Mesothelial cell of epicardium (in vitro differentiated cells): ENCODE measurements at regions not wholly inside any gene's neighbourhood (a gene's known extent, or its start where the extent isn't known, plus 50 kb on each side); places are given as distances from the start of the nearest gene placed in this dataset. TPM values are rescaled to one million over a fixed set of nuclear protein-coding genes. Genes with fewer than 3 reads are reported as not detected.

ENCODE experiments used
- DNase-seq, 2 experiments: peaks; one replicate each; pipeline ENCODE4 v3.0.0; 2021; ENCODE audit warnings: low spot score in 2 of 2; ENCODE audit not compliant: unreplicated experiment in 2 of 2
- H3K27ac Mint-ChIP-seq: 2 replicates; pipeline ENCODE4 v1.8.0; 2021; ENCODE audit warnings: mixed read lengths
- H3K27me3 Mint-ChIP-seq: 2 replicates; pipeline ENCODE4 v1.8.0; 2021; ENCODE audit warnings: low read depth, mixed read lengths
- H3K36me3 Mint-ChIP-seq: 2 replicates; pipeline ENCODE4 v1.8.0; 2021; ENCODE audit warnings: mixed read lengths
- H3K4me1 Mint-ChIP-seq: 2 replicates; pipeline ENCODE4 v1.8.0; 2021; ENCODE audit warnings: mixed read lengths
- H3K4me3 Mint-ChIP-seq: 2 replicates; pipeline ENCODE4 v1.8.0; 2021; ENCODE audit warnings: mild to moderate bottlenecking, moderate library complexity, mixed read lengths
- H3K9me3 Mint-ChIP-seq: 2 replicates; pipeline ENCODE4 v1.8.0; 2021; ENCODE audit warnings: mixed read lengths
- microRNA-seq: library from miRNA; unstranded; fragments of <30 nt; microRNA quantifications from one replicate; pipeline ENCODE4 v1.2.0, GENCODE V29; 2021; ENCODE audit warnings: inconsistent platforms, mixed read lengths
- TF ChIP-seq, protein P1 (sequence below): fragments of 200-600 bp; sonication (generic); IDR thresholded peaks from one replicate; pipeline ENCODE4 v1.5.0; 2021; ENCODE audit warnings: antibody characterized with exemption; ENCODE audit not compliant: unreplicated experiment

DNA sequence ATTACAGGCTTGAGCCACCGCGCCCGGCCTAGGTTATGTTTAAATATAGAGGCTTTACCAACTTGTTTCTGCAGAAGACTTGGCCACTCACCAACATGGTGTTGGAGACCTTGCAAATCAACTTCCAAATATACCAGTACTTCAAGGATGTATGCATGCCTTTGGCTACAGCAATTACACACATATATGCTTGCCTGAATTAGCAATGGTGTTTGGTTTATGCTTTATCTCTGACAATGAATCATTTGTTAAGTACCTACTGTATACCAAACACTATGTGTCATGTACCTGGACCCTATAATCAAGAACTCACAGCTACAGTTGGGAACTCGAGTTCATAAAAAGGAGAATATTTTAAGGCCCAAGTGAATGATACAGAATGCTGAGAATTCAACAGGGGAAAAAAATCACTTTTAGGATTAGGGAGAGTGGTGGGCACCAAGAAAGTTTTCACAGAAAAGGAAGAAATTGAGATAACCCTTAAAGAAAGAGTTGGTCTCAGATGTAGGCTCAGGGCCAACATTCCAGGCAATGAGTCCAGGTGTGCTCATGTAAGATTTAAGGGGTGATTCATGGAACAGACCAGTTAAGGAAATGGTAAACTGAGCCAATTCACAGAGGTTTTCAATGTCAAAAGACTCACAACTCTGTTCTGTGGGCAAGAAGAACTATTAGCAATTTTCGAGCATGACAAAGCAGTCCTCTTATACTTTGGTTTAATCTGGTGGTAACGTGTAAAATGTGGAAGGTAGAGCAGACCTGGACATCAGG, 98.9 kb downstream of the BCOR start:
- peaks cover 11% of the 10 kb centered on the region for H3K4me1 Mint-ChIP-seq
- no peak overlapping the region for H3K27ac Mint-ChIP-seq
- H3K27me3 Mint-ChIP-seq = no peaks in the 10 kb centered on the region
- DNase-seq = no peak
- H3K9me3 Mint-ChIP-seq = peaks cover 8% of the 10 kb centered on the region
- TF ChIP-seq, protein P1, sequence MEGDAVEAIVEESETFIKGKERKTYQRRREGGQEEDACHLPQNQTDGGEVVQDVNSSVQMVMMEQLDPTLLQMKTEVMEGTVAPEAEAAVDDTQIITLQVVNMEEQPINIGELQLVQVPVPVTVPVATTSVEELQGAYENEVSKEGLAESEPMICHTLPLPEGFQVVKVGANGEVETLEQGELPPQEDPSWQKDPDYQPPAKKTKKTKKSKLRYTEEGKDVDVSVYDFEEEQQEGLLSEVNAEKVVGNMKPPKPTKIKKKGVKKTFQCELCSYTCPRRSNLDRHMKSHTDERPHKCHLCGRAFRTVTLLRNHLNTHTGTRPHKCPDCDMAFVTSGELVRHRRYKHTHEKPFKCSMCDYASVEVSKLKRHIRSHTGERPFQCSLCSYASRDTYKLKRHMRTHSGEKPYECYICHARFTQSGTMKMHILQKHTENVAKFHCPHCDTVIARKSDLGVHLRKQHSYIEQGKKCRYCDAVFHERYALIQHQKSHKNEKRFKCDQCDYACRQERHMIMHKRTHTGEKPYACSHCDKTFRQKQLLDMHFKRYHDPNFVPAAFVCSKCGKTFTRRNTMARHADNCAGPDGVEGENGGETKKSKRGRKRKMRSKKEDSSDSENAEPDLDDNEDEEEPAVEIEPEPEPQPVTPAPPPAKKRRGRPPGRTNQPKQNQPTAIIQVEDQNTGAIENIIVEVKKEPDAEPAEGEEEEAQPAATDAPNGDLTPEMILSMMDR = no peak
- H3K4me3 Mint-ChIP-seq = no peak overlapping the region
- H3K36me3 Mint-ChIP-seq = no peaks in the 10 kb centered on the region

Small RNA genes in the stretch of these regions (microRNA-seq; reads per million reads assigned to microRNA genes)
- gene MIR1587 (not detected), gene MIR3937 (not detected)
